ENCODE measurements at regions not wholly inside any gene's neighbourhood (a gene's known extent, or its start where the extent isn't known, plus 50 kb on each side); places are given as distances from the start of the nearest gene placed in this dataset.

GRCh38 chr7:136528329-136528728 is 340.1 kb upstream of the CHRM2 start:
- Mint-ChIP-seq H3K27me3 (no peaks in the 10 kb centered on the region), H3K4me1 (ENCODE audit: low read depth) (no peaks in the 10 kb centered on the region), H3K36me3 (no peaks in the 10 kb centered on the region), H3K4me3 (no peak overlapping the region), H3K27ac (no peak overlapping the region), H3K9me3 (ENCODE audit: low read depth) (peaks cover 17% of the 10 kb centered on the region)

DNA sequence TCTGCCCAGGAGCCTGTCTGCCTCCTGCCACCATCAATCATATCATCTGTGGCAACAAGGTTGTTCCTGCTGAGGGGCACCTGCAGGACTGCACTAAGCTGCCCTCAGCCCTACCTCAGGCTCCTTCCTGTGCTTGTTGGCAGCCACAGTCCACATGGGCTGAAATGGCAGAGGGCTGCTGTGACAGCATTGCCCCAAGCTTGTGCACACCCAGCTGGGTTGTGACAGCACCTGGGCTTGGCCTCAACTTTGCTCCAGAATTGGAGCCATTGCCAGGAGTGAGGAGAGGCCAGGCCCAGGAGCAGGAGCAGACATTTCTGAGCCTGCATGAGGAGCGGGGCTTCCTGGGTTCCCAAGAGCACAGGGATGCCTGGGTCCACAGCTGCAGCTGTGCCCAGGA is 340.9 kb upstream of the CHRM2 start:
- Mint-ChIP-seq H3K36me3 (no peaks in the 10 kb centered on the region), H3K4me3 (no peak overlapping the region), H3K4me1 (ENCODE audit: low read depth) (no peaks in the 10 kb centered on the region), H3K27me3 (no peaks in the 10 kb centered on the region), H3K9me3 (ENCODE audit: low read depth) (peaks cover 14% of the 10 kb centered on the region), H3K27ac (no peak overlapping the region)

DNA sequence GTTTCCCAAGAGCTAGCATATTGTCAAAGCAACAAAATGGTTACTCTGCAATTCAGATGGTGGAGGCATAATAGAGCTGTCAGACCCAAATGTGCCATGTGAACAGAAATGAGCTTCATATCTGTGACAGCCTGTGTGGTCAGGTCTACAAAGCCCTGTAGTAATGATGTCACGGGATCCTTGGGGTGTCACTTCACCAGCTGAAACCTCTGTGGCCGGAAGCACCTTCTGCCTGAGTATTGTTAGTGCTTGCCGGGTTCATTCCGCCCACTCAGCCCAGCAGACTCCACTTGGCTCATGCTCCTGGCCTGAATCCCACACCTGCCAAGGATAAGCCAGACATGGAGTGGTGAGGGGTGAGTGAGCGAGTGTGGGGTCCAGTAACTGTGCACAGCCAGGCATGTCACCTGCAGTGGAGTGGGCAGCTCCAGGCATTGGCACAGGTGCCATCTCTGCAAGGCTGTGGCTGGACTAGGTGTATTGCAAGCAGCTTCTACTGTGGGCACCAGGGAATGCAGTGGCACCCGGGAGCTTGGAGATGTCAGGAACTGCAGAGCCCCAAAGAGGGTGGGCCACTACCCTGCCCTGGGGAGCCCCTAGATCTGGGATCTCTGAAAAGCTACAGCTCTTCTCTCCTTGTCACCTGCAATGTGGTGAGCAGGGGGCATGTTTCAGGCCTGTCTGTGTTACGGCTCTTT is 341.9 kb upstream of the CHRM2 start:
- H3K4me3 Mint-ChIP-seq = no peak overlapping the region
- H3K36me3 Mint-ChIP-seq = no peaks in the 10 kb centered on the region
- H3K9me3 Mint-ChIP-seq (ENCODE audit: low read depth) = peaks cover 14% of the 10 kb centered on the region
- no peak overlapping the region for H3K27ac Mint-ChIP-seq
- H3K27me3 Mint-ChIP-seq = no peaks in the 10 kb centered on the region
- H3K4me1 Mint-ChIP-seq (ENCODE audit: low read depth) = no peaks in the 10 kb centered on the region

DNA sequence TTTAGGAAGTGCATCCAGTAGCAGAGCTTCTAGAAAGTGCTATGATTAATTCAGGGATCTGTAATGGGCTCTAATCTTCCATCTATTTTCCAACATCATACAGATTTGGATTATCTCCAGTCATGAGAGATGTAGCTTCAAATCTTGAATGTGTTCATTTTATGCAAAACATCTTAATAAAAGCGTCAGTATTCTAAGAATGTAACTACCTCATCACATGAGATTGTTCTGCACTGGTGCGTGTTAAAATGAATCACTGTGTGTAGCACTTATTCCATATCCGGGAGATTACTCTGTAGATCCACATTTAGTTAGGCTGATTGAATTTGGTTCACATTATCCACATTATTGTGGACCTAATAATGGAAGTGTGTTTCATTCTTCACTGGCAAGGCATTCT is 344.9 kb upstream of the CHRM2 start:
- no peaks in the 10 kb centered on the region for H3K36me3 Mint-ChIP-seq
- peaks cover 13% of the 10 kb centered on the region for H3K9me3 Mint-ChIP-seq (ENCODE audit: low read depth)
- H3K27ac Mint-ChIP-seq = no peak overlapping the region
- no peaks in the 10 kb centered on the region for H3K27me3 Mint-ChIP-seq
- no peak overlapping the region for H3K4me3 Mint-ChIP-seq
- H3K4me1 Mint-ChIP-seq (ENCODE audit: low read depth) = no peaks in the 10 kb centered on the region

DNA sequence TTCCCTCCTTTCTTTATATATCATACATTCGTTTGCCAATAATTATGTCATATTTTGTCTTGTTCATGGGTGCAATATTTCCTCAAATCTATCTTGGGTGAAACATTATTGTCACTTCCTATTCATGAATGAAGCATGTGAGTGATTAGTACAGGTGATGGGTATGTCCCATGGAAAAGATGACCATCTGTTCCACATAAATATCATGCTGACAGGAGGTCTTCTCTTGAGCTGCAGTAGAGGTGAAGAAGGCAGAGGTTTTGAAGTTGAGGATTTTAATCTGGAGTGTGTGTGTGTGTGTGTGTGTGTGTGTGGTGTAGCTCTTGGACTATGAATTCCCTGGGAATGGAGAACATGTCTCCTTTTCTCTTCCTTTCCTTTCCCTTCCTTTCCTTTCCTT is 350.5 kb upstream of the CHRM2 start:
- no peaks in the 10 kb centered on the region for H3K36me3 Mint-ChIP-seq
- no peaks in the 10 kb centered on the region for H3K27me3 Mint-ChIP-seq
- no peak overlapping the region for H3K27ac Mint-ChIP-seq
- H3K4me3 Mint-ChIP-seq = no peak overlapping the region
- H3K9me3 Mint-ChIP-seq (ENCODE audit: low read depth) = peaks cover 9% of the 10 kb centered on the region
- H3K4me1 Mint-ChIP-seq (ENCODE audit: low read depth) = no peaks in the 10 kb centered on the region

DNA sequence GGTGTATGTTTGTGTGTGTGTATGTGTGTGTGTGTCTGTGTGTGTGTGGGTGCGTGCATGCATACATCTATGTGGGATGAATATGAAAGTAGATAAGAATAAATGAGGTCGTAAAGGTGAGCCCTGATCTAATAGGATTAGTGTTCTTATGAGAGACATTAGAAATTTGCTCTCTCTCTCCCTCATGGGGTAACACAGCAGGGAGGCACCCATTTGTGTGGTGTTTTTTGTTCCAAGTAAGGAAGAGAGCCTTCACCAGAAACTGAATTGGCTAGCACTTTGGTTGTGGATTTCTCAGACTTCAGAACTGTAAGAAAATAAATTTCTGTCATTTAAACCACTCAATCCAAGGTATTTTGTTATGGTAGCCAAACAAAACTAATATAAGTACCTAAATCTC is 353.7 kb upstream of the CHRM2 start:
- peaks cover 11% of the 10 kb centered on the region for H3K9me3 Mint-ChIP-seq (ENCODE audit: low read depth)
- no peaks in the 10 kb centered on the region for H3K36me3 Mint-ChIP-seq
- H3K4me1 Mint-ChIP-seq (ENCODE audit: low read depth) = no peaks in the 10 kb centered on the region
- no peaks in the 10 kb centered on the region for H3K27me3 Mint-ChIP-seq
- no peak overlapping the region for H3K4me3 Mint-ChIP-seq
- H3K27ac Mint-ChIP-seq = no peak overlapping the region

DNA sequence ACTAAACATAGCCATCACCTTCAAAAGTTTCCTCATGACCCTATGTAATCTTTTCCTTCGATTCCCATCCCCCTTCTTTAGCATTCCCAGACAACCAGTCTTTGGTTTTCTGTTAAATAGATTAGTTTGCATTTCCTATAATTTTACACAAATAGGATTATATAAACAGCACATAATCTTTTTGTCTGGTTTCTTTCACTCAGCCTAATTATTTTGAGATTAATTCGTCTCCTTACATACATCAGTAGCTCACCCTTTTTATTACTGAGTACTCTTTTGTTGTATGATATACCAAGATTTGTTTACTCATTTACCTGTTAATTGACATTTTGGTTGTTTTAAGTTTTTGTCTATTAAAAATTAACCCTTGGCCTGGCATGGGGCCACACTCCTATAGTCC is 354.7 kb upstream of the CHRM2 start:
- Mint-ChIP-seq H3K9me3 (ENCODE audit: low read depth) (peaks cover 18% of the 10 kb centered on the region), H3K27ac (no peak overlapping the region), H3K27me3 (no peaks in the 10 kb centered on the region), H3K4me3 (no peak overlapping the region), H3K36me3 (no peaks in the 10 kb centered on the region), H3K4me1 (ENCODE audit: low read depth) (no peaks in the 10 kb centered on the region)

DNA sequence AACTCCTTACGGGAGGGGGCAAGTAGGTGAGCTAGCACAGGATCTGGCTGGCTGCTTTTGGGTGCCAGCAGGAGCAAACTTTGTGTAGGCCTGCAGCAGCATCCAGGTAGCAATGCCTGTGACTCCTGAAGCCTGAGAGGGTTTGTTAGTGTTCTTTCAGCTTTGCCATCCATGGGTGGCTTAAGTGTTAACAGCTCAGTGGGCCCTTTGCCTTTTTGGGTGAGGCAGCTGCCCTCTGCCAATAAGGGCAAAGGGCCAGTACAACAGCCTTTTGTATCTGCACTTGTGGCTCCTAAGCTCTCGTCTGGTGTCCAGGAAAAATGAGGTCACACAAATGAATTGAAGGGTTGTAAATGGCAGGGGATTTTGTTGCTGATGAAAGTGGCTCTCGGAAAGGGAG is 359.0 kb upstream of the CHRM2 start:
- H3K27ac Mint-ChIP-seq = no peak overlapping the region
- no peaks in the 10 kb centered on the region for H3K27me3 Mint-ChIP-seq
- no peaks in the 10 kb centered on the region for H3K4me1 Mint-ChIP-seq (ENCODE audit: low read depth)
- peaks cover 14% of the 10 kb centered on the region for H3K9me3 Mint-ChIP-seq (ENCODE audit: low read depth)
- H3K36me3 Mint-ChIP-seq = no peaks in the 10 kb centered on the region
- no peak overlapping the region for H3K4me3 Mint-ChIP-seq

GRCh38 chr7:136502162-136502561 is 366.3 kb upstream of the CHRM2 start:
- Mint-ChIP-seq H3K36me3 (no peaks in the 10 kb centered on the region), H3K9me3 (ENCODE audit: low read depth) (no peaks in the 10 kb centered on the region), H3K27ac (no peak overlapping the region), H3K4me1 (ENCODE audit: low read depth) (no peaks in the 10 kb centered on the region), H3K4me3 (no peak overlapping the region), H3K27me3 (peaks cover 2% of the 10 kb centered on the region)

DNA sequence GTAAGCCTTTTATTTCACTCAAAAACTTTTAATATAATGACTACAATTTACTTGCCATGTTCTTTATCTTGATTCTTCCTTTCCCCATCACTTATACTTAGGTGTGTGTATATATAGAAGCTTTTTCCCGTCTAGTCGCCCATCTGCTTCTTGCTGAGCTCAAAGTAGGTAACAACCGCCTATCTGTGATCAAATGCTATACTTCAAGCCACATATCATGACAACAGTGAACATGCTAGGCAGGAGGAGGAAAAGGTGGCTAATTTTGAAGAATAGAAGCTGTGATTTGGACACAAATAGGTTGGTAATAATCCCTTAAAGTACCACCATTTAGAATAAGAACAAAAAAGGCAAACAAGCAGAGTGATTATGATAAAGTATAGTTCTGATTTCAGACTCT is 367.3 kb upstream of the CHRM2 start:
- Mint-ChIP-seq H3K27me3 (peaks cover 2% of the 10 kb centered on the region), H3K4me3 (no peak overlapping the region), H3K4me1 (ENCODE audit: low read depth) (no peaks in the 10 kb centered on the region), H3K9me3 (ENCODE audit: low read depth) (no peaks in the 10 kb centered on the region), H3K27ac (no peak overlapping the region), H3K36me3 (no peaks in the 10 kb centered on the region)

DNA sequence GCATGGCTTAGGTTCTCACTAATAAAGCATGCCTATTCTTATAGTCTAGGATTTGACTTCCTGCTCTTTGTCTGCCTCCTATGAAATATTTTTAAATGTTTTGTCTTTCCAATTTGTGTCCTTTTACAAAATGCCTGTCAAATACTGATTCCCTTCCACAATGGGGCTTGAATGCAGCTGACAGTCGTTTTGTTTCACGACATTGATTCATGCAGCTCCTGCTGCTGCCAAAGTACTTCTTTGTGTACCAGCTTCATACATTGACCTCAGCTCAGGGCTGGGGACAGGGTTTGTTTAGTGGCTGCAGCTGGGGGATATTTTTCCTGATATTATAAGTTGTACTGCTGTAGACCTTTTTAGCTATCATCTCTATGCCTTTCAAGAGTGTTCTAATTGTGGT is 371.9 kb upstream of the CHRM2 start:
- Mint-ChIP-seq H3K4me3 (no peak overlapping the region), H3K27ac (no peak overlapping the region), H3K9me3 (ENCODE audit: low read depth) (no peaks in the 10 kb centered on the region), H3K4me1 (ENCODE audit: low read depth) (no peaks in the 10 kb centered on the region), H3K36me3 (no peaks in the 10 kb centered on the region), H3K27me3 (peaks cover 2% of the 10 kb centered on the region)

- Mint-ChIP-seq H3K27ac (no peak overlapping the region), H3K9me3 (ENCODE audit: low read depth) (no peaks in the 10 kb centered on the region), H3K27me3 (peaks cover 2% of the 10 kb centered on the region), H3K4me3 (no peak overlapping the region), H3K36me3 (no peaks in the 10 kb centered on the region), H3K4me1 (ENCODE audit: low read depth) (no peaks in the 10 kb centered on the region)
These were observed 373.4 kb upstream of the CHRM2 start for GRCh38 chr7:136495081-136495480.

- Mint-ChIP-seq H3K4me1 (ENCODE audit: low read depth) (no peaks in the 10 kb centered on the region), H3K27me3 (no peaks in the 10 kb centered on the region), H3K27ac (no peak overlapping the region), H3K9me3 (ENCODE audit: low read depth) (no peaks in the 10 kb centered on the region), H3K36me3 (no peaks in the 10 kb centered on the region), H3K4me3 (no peak overlapping the region)
These were observed 376.1 kb upstream of the CHRM2 start for GRCh38 chr7:136492366-136492765.

- Mint-ChIP-seq H3K4me1 (ENCODE audit: low read depth) (no peaks in the 10 kb centered on the region), H3K36me3 (no peaks in the 10 kb centered on the region), H3K27me3 (no peaks in the 10 kb centered on the region), H3K4me3 (no peak overlapping the region), H3K27ac (no peak overlapping the region), H3K9me3 (ENCODE audit: low read depth) (peaks cover 3% of the 10 kb centered on the region)
These were observed 378.6 kb upstream of the CHRM2 start for GRCh38 chr7:136489808-136490207.

GRCh38 chr7:136480901-136481300 is 387.6 kb upstream of the CHRM2 start:
- Mint-ChIP-seq H3K4me1 (ENCODE audit: low read depth) (no peaks in the 10 kb centered on the region), H3K36me3 (no peaks in the 10 kb centered on the region), H3K9me3 (ENCODE audit: low read depth) (peaks cover 21% of the 10 kb centered on the region), H3K27ac (no peak overlapping the region), H3K4me3 (no peak overlapping the region), H3K27me3 (no peaks in the 10 kb centered on the region)

DNA sequence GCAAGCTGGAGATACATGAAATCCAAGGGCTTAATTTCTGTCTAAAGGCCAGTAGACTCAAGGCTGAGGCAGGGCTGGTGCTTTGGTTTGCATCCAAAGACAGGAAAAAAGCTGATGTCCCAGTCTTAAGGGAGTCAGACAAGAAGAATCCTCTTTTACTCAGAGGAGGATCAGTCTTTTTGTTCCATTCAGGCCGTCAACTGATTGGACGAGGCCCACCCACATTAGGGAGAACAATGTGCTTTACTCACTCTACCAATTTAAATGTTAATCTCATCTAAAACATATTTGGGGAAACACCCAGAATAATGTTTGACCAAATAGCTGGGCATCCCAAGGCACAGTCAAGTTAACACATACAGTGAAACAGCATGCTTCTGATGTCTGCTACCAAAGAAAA is 388.5 kb upstream of the CHRM2 start:
- peaks cover 22% of the 10 kb centered on the region for H3K9me3 Mint-ChIP-seq (ENCODE audit: low read depth)
- no peaks in the 10 kb centered on the region for H3K27me3 Mint-ChIP-seq
- no peaks in the 10 kb centered on the region for H3K36me3 Mint-ChIP-seq
- no peak overlapping the region for H3K4me3 Mint-ChIP-seq
- no peaks in the 10 kb centered on the region for H3K4me1 Mint-ChIP-seq (ENCODE audit: low read depth)
- H3K27ac Mint-ChIP-seq = no peak overlapping the region

All from activated naive CD8-positive, alpha-beta T cell (primary cell).